ENCODE measurements at regions not wholly inside any gene's neighbourhood (a gene's known extent, or its start where the extent isn't known, plus 50 kb on each side); places are given as distances from the start of the nearest gene placed in this dataset.

DNA sequence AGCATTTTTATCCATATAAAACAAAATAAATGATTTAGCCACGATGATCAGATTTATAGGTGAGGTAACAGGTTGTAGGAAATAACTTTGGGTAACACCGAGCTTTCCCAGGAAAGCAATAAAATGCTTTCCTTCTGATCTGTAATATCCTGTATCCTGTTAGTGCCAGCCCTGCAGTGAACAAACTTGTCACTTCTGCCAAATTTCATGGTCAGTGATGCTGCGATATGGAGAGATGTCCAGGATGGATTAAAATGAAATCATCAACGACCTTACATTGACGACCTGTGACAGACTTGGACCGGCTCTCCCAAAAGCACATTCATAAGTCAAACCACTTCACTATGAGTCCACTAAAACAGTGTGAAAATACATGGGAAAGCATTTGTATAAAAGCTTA lies 608.0 kb upstream of the NRP1 start:
- TF ChIP-seq PAX5 (IDR thresholded peaks at IDR 0.05; ENCODE audit: insufficient read depth, low read length, severe bottlenecking): no peak
- no peak for TF ChIP-seq POU2F2 (IDR thresholded peaks at IDR 0.05; ENCODE audit: low read depth, low read length)
- no peak for TF ChIP-seq POLR2A (IDR thresholded peaks at IDR 0.05; ENCODE audit: low read depth, low read length)
- TF ChIP-seq TAF1 (IDR thresholded peaks at IDR 0.05; ENCODE audit: low read depth, low read length): no peak
- no peak for TF ChIP-seq POLR2AphosphoS5 (IDR thresholded peaks at IDR 0.05; ENCODE audit: low read depth, low read length)
- TF ChIP-seq SPI1 (IDR thresholded peaks at IDR 0.05; ENCODE audit: low read depth, low read length): no peak
- no peak for FAIRE-seq
- no peak for DNase-seq (ENCODE audit: insufficient read length, low spot score)

DNA sequence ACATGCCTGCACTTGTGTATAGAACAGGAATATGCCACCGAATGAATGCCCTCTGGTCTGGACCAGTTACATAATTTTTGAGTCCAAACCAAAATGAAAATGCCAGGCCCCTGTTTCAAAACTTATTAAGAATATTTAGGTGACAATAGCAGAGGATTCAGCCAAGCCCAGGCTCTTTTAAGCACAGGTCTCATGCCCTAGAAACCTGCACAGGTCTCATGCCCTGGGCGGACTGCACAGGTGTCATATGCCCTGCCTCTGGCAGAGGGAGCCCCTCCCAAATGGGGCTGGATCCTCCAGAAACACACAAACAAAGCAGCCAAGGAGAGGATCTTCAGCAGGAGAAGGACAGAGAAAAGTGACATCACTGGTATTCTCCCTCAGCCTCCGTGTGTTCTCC lies 605.4 kb upstream of the NRP1 start:
- DNase-seq (ENCODE audit: insufficient read length, low spot score) (no peak), FAIRE-seq (no peak)
- TF ChIP-seq POLR2AphosphoS5 (IDR thresholded peaks at IDR 0.05; ENCODE audit: low read depth, low read length) (no peak), TAF1 (IDR thresholded peaks at IDR 0.05; ENCODE audit: low read depth, low read length) (no peak), SPI1 (IDR thresholded peaks at IDR 0.05; ENCODE audit: low read depth, low read length) (no peak), PAX5 (IDR thresholded peaks at IDR 0.05; ENCODE audit: insufficient read depth, low read length, severe bottlenecking) (no peak), POLR2A (IDR thresholded peaks at IDR 0.05; ENCODE audit: low read depth, low read length) (no peak)

DNA sequence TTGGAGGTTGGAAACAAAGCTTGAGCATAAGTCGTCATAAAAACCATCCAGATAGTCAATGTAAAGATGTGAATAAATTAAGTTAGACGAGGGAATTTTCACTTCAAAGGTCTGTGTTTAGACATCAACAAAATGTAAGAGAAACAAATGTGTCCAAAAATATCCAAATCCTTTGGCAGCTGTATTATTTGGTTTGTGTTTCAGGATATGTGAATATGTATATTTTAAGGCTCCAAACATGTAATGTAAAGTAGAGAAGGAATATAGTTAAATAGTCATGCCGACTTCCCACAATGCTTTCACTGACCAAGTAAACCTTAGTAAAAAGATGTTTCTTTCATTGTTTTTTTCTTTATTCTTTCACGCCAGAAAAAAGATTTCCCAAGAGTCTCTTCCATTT lies 604.9 kb upstream of the NRP1 start:
- TF ChIP-seq SPI1 (IDR thresholded peaks at IDR 0.05; ENCODE audit: low read depth, low read length): no peak
- no peak for TF ChIP-seq POLR2A (IDR thresholded peaks at IDR 0.05; ENCODE audit: low read depth, low read length)
- TF ChIP-seq PAX5 (IDR thresholded peaks at IDR 0.05; ENCODE audit: insufficient read depth, low read length, severe bottlenecking): no peak
- TF ChIP-seq TAF1 (IDR thresholded peaks at IDR 0.05; ENCODE audit: low read depth, low read length): no peak
- no peak for TF ChIP-seq POLR2AphosphoS5 (IDR thresholded peaks at IDR 0.05; ENCODE audit: low read depth, low read length)
- TF ChIP-seq POU2F2 (IDR thresholded peaks at IDR 0.05; ENCODE audit: low read depth, low read length): no peak
- DNase-seq (ENCODE audit: insufficient read length, low spot score) (no peak), FAIRE-seq (no peak)

DNA sequence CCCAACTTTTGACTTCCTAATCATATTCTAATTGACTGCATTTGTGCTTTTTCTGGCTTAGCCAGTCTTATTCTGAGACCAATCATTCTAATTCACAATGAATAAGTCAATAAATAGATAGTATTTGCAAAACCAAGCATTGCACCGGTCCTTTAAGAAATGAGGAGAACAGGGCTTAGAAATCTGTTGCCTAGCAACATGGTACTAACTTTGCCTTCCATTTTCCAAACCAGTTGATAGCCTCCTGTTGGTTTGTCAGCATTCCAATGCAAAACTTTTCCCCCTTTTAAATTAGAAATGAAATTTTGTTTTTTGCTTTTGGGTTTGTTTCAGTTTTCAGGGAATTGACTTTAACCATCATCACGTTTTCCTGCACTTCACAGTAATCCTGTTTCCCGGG lies 603.5 kb upstream of the NRP1 start:
- DNase-seq (ENCODE audit: insufficient read length, low spot score) (no peak), FAIRE-seq (no peak)
- TF ChIP-seq POLR2AphosphoS5 (IDR thresholded peaks at IDR 0.05; ENCODE audit: low read depth, low read length) (no peak), POU2F2 (IDR thresholded peaks at IDR 0.05; ENCODE audit: low read depth, low read length) (no peak), TAF1 (IDR thresholded peaks at IDR 0.05; ENCODE audit: low read depth, low read length) (no peak)

DNA sequence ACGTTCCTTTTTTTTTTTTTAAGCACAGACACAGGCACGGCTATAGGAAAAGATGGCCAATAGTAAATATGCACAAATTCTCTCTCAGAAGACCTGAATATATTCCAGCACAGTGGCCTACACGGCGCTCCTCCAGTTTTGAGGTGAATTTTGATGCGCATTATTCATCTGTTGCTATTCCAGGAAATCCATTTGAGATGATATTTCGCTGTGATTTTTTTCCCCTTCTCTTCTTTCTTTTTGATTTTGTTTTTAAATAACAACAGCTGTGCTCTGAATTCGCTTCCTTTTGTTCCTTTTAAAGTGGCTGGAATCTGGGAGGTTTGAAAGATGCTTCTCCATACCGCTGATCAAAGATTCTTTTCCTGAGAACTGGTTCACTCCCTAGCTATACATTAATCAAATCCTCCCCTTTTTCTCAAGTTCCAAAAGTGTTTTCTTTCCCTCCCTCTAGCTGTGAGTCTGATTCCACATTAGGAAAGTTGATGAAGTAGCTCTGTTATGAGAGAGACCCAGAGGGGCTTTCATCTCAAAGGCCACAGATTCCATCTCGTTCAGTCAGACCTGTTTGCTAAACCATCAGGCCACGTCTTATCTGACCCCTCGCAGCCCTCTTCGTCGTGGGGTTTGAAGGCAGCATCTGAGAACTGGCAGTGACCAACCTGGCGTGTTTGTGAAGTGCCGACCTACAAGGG lies 602.7 kb upstream of the NRP1 start:
- FAIRE-seq (no peak), DNase-seq (ENCODE audit: insufficient read length, low spot score) (no peak)
- TF ChIP-seq PAX5 (IDR thresholded peaks at IDR 0.05; ENCODE audit: insufficient read depth, low read length, severe bottlenecking) (no peak), SPI1 (IDR thresholded peaks at IDR 0.05; ENCODE audit: low read depth, low read length) (no peak), TAF1 (IDR thresholded peaks at IDR 0.05; ENCODE audit: low read depth, low read length) (no peak), POLR2A (IDR thresholded peaks at IDR 0.05; ENCODE audit: low read depth, low read length) (no peak), POU2F2 (IDR thresholded peaks at IDR 0.05; ENCODE audit: low read depth, low read length) (no peak), POLR2AphosphoS5 (IDR thresholded peaks at IDR 0.05; ENCODE audit: low read depth, low read length) (no peak)

DNA sequence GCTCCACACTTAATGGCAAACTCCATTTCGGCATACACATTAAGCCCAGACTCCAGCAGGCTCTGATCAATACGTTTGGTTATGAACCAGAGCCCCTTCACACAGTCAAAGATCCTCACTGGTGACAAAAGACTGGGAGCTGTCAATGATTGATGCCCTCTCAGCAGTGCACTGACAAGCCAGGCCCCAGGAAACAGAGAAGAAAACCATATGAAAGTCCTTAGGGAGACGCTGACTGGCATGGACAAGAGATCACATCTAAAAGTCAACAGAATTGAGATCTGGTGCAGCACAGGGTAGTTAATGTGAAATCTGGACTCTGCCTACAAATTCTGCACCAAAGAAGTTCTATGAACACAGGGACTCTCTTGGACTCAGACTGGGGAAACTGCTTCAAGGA lies 600.9 kb upstream of the NRP1 start:
- FAIRE-seq (no peak), DNase-seq (ENCODE audit: insufficient read length, low spot score) (no peak)

DNA sequence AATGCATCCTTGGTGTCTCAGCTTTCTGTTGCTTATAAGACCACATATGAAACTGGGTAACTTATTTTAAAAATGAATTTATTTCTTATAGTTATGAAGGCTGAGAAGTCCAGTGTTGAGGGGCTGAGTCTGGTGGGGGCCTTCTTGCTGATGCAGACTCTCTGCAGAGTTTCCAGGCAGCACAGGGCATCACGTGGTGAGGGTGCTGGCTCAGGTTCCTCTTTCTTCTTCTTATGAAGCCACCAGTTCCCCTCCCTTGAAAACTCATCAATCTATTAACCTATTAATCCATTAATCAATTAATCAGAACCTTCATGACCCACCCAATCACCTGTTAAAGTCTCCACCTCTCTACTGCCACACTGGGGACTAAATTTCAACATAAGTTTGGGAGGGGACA lies 595.6 kb upstream of the NRP1 start:
- TF ChIP-seq POLR2AphosphoS5 (IDR thresholded peaks at IDR 0.05; ENCODE audit: low read depth, low read length) (no peak), SPI1 (IDR thresholded peaks at IDR 0.05; ENCODE audit: low read depth, low read length) (no peak)
- no peak for FAIRE-seq
- DNase-seq (ENCODE audit: insufficient read length, low spot score): no peak

More for the DNA sequence above, 600.9 kb upstream of the NRP1 start:
- TF ChIP-seq POU2F2 (IDR thresholded peaks at IDR 0.05; ENCODE audit: low read depth, low read length) (no peak), TAF1 (IDR thresholded peaks at IDR 0.05; ENCODE audit: low read depth, low read length) (no peak), PAX5 (IDR thresholded peaks at IDR 0.05; ENCODE audit: insufficient read depth, low read length, severe bottlenecking) (no peak), POLR2AphosphoS5 (IDR thresholded peaks at IDR 0.05; ENCODE audit: low read depth, low read length) (no peak), POLR2A (IDR thresholded peaks at IDR 0.05; ENCODE audit: low read depth, low read length) (no peak), SPI1 (IDR thresholded peaks at IDR 0.05; ENCODE audit: low read depth, low read length) (no peak)

DNA sequence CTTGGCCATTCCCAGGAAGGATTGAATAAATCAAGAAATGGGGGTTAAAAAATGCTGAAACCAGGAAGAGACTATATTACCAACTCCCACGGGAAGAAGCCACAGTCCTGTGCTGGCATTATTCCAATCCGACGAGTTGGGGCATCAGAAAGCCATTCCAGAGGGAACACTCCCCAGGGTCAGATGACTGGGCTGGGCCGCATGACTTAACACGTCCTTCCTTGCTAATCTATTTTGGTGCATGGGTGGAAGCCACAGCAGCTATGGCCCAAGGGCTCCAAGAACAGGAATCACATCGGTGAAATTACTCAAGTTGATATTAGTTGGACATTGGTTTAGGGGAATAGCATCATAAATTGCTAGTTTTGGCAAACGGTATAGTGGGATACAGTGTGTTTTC lies 592.9 kb upstream of the NRP1 start:
- FAIRE-seq (no peak), DNase-seq (ENCODE audit: insufficient read length, low spot score) (no peak)
- no peak for TF ChIP-seq POLR2AphosphoS5 (IDR thresholded peaks at IDR 0.05; ENCODE audit: low read depth, low read length)

DNA sequence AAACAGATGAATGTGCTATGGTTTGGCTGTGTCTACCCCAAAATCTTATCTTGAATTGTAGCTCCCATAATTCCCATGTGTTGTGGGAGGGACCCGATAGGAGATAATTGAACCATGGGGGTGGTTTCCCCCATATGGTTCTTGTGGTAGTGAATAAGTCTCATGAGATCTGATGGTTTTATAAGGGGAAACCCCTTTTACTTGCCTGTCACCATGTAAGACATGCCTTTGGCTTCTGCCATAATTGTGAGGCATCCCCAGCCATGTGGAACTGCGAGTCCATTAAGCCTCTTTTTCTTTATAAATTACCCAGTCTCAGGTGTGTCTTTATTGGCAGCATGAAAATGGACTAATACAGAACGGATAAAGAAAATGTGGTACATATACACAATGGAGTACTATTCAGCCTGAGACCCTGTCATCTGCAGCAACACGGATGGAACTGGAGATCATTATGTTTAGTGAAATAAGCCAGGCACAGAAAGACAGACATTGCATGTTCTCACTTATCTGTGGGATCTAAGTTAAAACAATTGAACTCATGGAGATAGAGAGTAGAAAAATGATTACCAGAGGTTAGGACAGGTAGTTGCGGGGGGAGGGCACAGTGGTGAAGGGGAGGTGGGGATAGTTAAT lies 587.6 kb upstream of the NRP1 start:
- FAIRE-seq: no peak
- TF ChIP-seq TAF1 (IDR thresholded peaks at IDR 0.05; ENCODE audit: low read depth, low read length) (no peak), POLR2A (IDR thresholded peaks at IDR 0.05; ENCODE audit: low read depth, low read length) (no peak), PAX5 (IDR thresholded peaks at IDR 0.05; ENCODE audit: insufficient read depth, low read length, severe bottlenecking) (no peak), SPI1 (IDR thresholded peaks at IDR 0.05; ENCODE audit: low read depth, low read length) (no peak), POU2F2 (IDR thresholded peaks at IDR 0.05; ENCODE audit: low read depth, low read length) (no peak), POLR2AphosphoS5 (IDR thresholded peaks at IDR 0.05; ENCODE audit: low read depth, low read length) (no peak)
- no peak for DNase-seq (ENCODE audit: insufficient read length, low spot score)

DNA sequence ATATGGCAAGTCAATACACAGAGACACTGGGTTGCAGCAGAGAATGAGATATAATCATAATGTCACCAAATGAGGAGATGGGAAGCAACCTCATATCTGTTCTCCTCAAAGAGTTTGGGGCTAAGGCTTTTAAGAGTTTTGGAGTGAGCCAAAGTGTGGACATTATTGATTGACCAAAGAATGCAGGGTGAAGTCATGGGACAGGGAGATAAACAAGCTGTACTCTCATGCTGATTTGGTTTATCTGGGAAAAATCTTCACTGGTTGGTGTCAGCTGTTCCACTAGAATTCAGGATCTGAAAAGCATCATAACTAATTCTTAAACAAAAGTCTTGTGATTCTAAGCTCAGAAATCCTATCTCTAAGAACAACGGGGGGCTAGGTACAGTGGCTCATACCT lies 585.9 kb upstream of the NRP1 start:
- TF ChIP-seq TAF1 (IDR thresholded peaks at IDR 0.05; ENCODE audit: low read depth, low read length): no peak
- no peak for TF ChIP-seq POLR2AphosphoS5 (IDR thresholded peaks at IDR 0.05; ENCODE audit: low read depth, low read length)
- no peak for TF ChIP-seq POU2F2 (IDR thresholded peaks at IDR 0.05; ENCODE audit: low read depth, low read length)
- TF ChIP-seq SPI1 (IDR thresholded peaks at IDR 0.05; ENCODE audit: low read depth, low read length): no peak
- no peak for TF ChIP-seq PAX5 (IDR thresholded peaks at IDR 0.05; ENCODE audit: insufficient read depth, low read length, severe bottlenecking)
- TF ChIP-seq POLR2A (IDR thresholded peaks at IDR 0.05; ENCODE audit: low read depth, low read length): no peak
- FAIRE-seq (no peak), DNase-seq (ENCODE audit: insufficient read length, low spot score) (no peak)

Measured in GM12891 (cell line).